ENCODE measurements at regions not wholly inside any gene's neighbourhood (a gene's known extent, or its start where the extent isn't known, plus 50 kb on each side); places are given as distances from the start of the nearest gene placed in this dataset.
"Not testable (repeated sequence)": the region's sequence is repeated elsewhere in the genome, so short reads cannot be mapped to it uniquely, and the experiment has no call there.

DNA sequence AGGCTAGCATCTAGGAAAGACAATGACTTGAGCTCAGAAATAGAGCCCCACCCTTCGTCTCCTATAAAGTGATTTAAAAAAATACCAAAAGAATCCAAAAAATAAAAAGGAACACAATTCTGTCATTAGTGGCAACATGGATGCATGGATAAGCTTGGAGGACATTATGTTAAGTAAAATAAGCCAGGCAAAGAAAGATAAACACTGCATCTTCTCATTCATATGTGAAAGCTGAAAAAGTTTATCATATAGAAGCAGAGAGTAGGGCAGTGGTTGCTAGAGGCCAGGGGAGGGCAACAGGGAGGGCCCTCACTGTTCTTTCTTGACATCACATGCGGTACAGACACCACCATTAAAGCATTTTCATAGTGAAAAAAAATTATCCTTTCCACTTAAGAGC is 220.9 kb upstream of the TRPC7 start:
- no peaks in the 10 kb centered on the region for H3K9me3 Mint-ChIP-seq (ENCODE audit: unreplicated experiment)
- no peak overlapping the region for H3K4me3 Mint-ChIP-seq (ENCODE audit: unreplicated experiment)
- no peak overlapping the region for H3K27ac Mint-ChIP-seq (ENCODE audit: unreplicated experiment)
- no peak for DNase-seq (ENCODE audit: extremely low spot score, unreplicated experiment)
- no peaks in the 10 kb centered on the region for H3K36me3 Mint-ChIP-seq (ENCODE audit: unreplicated experiment)
- no peaks in the 10 kb centered on the region for H3K4me1 Mint-ChIP-seq (ENCODE audit: unreplicated experiment)
- H3K27me3 Mint-ChIP-seq (ENCODE audit: unreplicated experiment): peaks cover 11% of the 10 kb centered on the region
- TF ChIP-seq, protein P1, sequence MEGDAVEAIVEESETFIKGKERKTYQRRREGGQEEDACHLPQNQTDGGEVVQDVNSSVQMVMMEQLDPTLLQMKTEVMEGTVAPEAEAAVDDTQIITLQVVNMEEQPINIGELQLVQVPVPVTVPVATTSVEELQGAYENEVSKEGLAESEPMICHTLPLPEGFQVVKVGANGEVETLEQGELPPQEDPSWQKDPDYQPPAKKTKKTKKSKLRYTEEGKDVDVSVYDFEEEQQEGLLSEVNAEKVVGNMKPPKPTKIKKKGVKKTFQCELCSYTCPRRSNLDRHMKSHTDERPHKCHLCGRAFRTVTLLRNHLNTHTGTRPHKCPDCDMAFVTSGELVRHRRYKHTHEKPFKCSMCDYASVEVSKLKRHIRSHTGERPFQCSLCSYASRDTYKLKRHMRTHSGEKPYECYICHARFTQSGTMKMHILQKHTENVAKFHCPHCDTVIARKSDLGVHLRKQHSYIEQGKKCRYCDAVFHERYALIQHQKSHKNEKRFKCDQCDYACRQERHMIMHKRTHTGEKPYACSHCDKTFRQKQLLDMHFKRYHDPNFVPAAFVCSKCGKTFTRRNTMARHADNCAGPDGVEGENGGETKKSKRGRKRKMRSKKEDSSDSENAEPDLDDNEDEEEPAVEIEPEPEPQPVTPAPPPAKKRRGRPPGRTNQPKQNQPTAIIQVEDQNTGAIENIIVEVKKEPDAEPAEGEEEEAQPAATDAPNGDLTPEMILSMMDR (IDR thresholded peaks at IDR 0.05): no peak

DNA sequence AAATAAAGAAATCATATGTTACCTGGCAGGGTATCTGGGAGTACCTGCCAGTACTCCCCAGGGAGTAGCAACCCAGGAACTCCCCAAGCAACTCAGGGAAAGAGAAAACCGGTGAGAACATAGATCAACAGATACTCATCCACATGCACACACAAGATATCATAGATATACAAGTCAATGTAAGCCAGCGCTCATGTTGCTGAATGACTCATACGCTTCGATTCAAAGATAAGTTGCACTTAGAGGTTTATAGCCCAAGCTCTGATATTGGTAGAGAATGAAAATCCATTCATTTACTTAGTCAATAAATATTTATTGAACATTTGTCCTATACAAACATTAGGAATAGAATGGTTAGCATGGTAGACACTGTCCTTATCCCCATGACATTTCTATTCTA is 219.1 kb upstream of the TRPC7 start:
- Mint-ChIP-seq H3K27ac (ENCODE audit: unreplicated experiment) (no peak overlapping the region), H3K9me3 (ENCODE audit: unreplicated experiment) (no peaks in the 10 kb centered on the region), H3K27me3 (ENCODE audit: unreplicated experiment) (peaks cover 9% of the 10 kb centered on the region), H3K36me3 (ENCODE audit: unreplicated experiment) (no peaks in the 10 kb centered on the region), H3K4me3 (ENCODE audit: unreplicated experiment) (no peak overlapping the region), H3K4me1 (ENCODE audit: unreplicated experiment) (no peaks in the 10 kb centered on the region)
- no peak for DNase-seq (ENCODE audit: extremely low spot score, unreplicated experiment)
- TF ChIP-seq, protein P1 (IDR thresholded peaks at IDR 0.05): no peak

DNA sequence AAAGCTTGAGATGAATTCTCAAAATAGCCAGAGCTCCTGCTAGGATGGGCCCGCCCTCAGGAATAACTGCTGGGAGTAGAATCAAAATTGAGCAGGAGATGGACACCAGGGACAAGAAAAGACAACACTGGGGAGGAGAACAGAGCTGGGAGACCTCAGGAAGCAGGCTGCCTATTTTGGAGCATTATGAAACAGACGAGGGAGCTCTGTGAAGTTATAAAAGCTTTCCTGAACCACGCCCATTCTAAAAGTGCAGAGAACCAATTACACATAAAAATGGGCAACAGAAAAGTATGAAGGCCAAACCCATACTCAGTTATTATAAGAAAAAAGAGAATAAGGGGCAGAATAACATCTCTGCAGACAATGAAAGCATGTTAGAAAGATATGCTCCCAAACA is 213.9 kb upstream of the TRPC7 start:
- H3K4me3 Mint-ChIP-seq (ENCODE audit: unreplicated experiment): no peak overlapping the region
- H3K4me1 Mint-ChIP-seq (ENCODE audit: unreplicated experiment): no peaks in the 10 kb centered on the region
- H3K27me3 Mint-ChIP-seq (ENCODE audit: unreplicated experiment): no peaks in the 10 kb centered on the region
- H3K27ac Mint-ChIP-seq (ENCODE audit: unreplicated experiment): no peak overlapping the region
- TF ChIP-seq, protein P1 (IDR thresholded peaks at IDR 0.05): no peak
- no peaks in the 10 kb centered on the region for H3K9me3 Mint-ChIP-seq (ENCODE audit: unreplicated experiment)
- H3K36me3 Mint-ChIP-seq (ENCODE audit: unreplicated experiment): no peaks in the 10 kb centered on the region
- DNase-seq (ENCODE audit: extremely low spot score, unreplicated experiment): no peak

DNA sequence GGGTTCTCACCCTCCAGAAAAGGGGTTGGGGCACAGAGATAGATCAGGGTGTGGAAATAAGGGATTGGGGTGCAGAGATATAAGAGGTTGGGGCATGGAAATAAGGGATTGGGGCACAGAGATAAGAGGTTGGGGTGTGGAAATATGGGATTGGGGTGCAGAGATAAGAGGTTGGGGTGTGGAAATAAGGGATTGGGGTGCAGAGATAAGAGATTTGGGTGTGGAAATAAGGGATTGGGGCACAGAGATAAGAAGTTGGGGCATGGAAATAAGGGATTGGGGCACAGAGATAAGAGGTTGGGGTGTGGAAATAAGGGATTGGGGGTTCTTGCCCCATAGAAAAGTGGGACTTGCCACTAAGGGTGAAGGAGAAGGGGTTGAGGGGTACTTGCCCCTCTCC is 204.5 kb upstream of the TRPC7 start:
- H3K4me1 Mint-ChIP-seq (ENCODE audit: unreplicated experiment); H3K27me3 Mint-ChIP-seq (ENCODE audit: unreplicated experiment); H3K4me3 Mint-ChIP-seq (ENCODE audit: unreplicated experiment); H3K36me3 Mint-ChIP-seq (ENCODE audit: unreplicated experiment); DNase-seq (ENCODE audit: extremely low spot score, unreplicated experiment); H3K27ac Mint-ChIP-seq (ENCODE audit: unreplicated experiment); H3K9me3 Mint-ChIP-seq (ENCODE audit: unreplicated experiment): not testable (repeated sequence)

DNA sequence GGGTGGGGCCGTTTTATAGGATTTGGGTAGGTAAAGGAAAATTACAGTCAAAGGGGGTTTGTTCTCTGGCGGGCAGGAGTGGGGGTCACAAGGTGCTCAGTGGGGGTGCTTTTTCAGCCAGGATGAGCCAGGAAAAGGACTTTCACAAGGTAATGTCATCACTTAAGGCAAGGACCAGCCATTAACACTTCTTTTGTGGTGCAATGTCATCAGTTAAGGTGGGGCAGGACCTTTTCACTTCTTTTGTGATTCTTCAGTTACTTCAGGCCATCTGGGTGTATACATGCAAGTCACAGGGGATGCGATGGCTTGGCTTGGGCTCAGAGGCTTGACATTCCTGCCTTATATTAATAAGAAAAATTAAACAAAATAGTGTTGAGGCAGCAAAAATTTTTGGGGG is 200.1 kb upstream of the TRPC7 start:
- not testable (repeated sequence) for H3K9me3 Mint-ChIP-seq (ENCODE audit: unreplicated experiment); DNase-seq (ENCODE audit: extremely low spot score, unreplicated experiment); H3K27me3 Mint-ChIP-seq (ENCODE audit: unreplicated experiment); H3K27ac Mint-ChIP-seq (ENCODE audit: unreplicated experiment); H3K4me1 Mint-ChIP-seq (ENCODE audit: unreplicated experiment); H3K4me3 Mint-ChIP-seq (ENCODE audit: unreplicated experiment); H3K36me3 Mint-ChIP-seq (ENCODE audit: unreplicated experiment)

DNA sequence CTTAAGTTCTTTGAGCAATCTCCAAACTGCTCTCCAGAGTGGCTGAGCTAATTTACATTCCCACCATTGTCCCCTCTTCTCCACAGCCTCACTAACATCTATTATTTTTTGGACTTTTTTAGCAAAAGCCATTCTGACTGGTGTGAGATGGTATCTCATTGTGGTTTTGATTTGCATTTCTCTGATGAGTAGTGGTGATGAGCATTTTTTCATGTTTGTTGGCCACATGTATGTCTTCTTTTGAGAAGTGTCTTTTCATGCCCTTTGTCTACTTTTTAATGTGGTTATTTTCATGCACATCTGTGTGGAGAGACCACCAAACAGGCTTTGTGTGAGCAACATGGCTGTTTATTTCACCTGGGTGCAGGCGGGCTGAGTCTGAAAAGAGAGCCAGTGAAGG is 199.7 kb upstream of the TRPC7 start:
- H3K4me3 Mint-ChIP-seq (ENCODE audit: unreplicated experiment); DNase-seq (ENCODE audit: extremely low spot score, unreplicated experiment); H3K4me1 Mint-ChIP-seq (ENCODE audit: unreplicated experiment); H3K27me3 Mint-ChIP-seq (ENCODE audit: unreplicated experiment); H3K9me3 Mint-ChIP-seq (ENCODE audit: unreplicated experiment); H3K36me3 Mint-ChIP-seq (ENCODE audit: unreplicated experiment); H3K27ac Mint-ChIP-seq (ENCODE audit: unreplicated experiment): not testable (repeated sequence)

DNA sequence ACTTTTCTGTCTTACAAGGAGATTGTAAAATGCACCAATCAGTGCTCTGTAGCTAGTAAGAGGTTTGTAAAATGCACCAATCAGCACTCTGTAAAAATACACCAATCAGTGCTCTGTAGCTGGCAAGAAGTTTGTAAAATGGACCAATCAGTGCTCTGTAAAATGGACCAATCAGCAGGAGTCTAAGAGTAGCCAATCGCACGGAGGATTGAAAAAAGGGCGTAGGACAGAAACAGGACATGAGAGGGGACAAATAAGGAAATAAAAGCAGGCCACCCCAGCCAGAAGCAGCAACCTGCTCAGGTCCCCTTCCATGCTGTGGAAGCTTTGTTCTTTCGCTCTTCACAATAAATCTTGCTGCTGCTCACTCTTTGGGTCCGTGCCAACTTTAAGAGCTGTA is 199.1 kb upstream of the TRPC7 start:
- not testable (repeated sequence) for H3K27ac Mint-ChIP-seq (ENCODE audit: unreplicated experiment); H3K9me3 Mint-ChIP-seq (ENCODE audit: unreplicated experiment); H3K27me3 Mint-ChIP-seq (ENCODE audit: unreplicated experiment); DNase-seq (ENCODE audit: extremely low spot score, unreplicated experiment); H3K4me3 Mint-ChIP-seq (ENCODE audit: unreplicated experiment); H3K4me1 Mint-ChIP-seq (ENCODE audit: unreplicated experiment); H3K36me3 Mint-ChIP-seq (ENCODE audit: unreplicated experiment)

Data from osteocyte (in vitro differentiated cells).